Left lung (tissue), 4 donors: ENCODE measurements at regions not wholly inside any gene's neighbourhood (a gene's known extent, or its start where the extent isn't known, plus 50 kb on each side); places are given as distances from the start of the nearest gene placed in this dataset.

ENCODE experiments used
- ATAC-seq: fragments of 200-7000 bp; cut with Tn5 transposase; one replicate; pipeline ENCODE4 v1.9.1; 2020; ENCODE audit warnings: moderate library complexity
- DNase-seq, 4 donors: peaks; one replicate each; pipeline ENCODE4 v3.0.0-alpha.2; 2013 to 2020
- H3K27ac ChIP-seq, 2 donors: fragments of 200-600 bp; sonication (generic) in 1 of 2; one replicate each; pipeline versions ENCODE4 v1.5.0 to v1.8.0; 2020 to 2021
- H3K27me3 ChIP-seq, 2 donors: fragments of 200-600 bp; sonication (generic) in 1 of 2; one replicate each; pipeline versions ENCODE4 v1.5.0 to v1.8.0; 2020 to 2021
- H3K36me3 ChIP-seq, 2 donors: fragments of 200-600 bp; sonication (generic) in 1 of 2; one replicate each; pipeline versions ENCODE4 v1.5.0 to v1.8.0; 2020 to 2021
- H3K4me1 ChIP-seq, 2 donors: fragments of 200-600 bp; one replicate each; pipeline ENCODE4 v1.8.0; 2021
- H3K4me3 ChIP-seq, 2 donors: fragments of 200-600 bp; sonication (generic) in 1 of 2; one replicate each; pipeline versions ENCODE4 v1.5.0 to v1.8.0; 2020 to 2021; ENCODE audit warnings: mild to moderate bottlenecking in 1 of 2
- H3K9me3 ChIP-seq, 2 donors: fragments of 200-600 bp; sonication (generic) in 1 of 2; one replicate each; pipeline versions ENCODE4 v1.5.0 to v1.8.0; 2020 to 2021
- intact Hi-C, 2 donors: fragments of 100-400 bp; cut with DNase I; formaldehyde crosslinking; loops; one replicate each; pipeline versions ENCODE4 v1.11.2 to v1.14.2; 2022
- TF ChIP-seq, protein P1 (sequence below), 2 donors: fragments of 200-600 bp; sonication (generic) in 1 of 2; IDR thresholded peaks; one replicate each; pipeline versions ENCODE4 v1.5.0 to v1.8.0; 2021; ENCODE audit warnings: antibody characterized with exemption in 2 of 2
- donor health status: DM: no; HTN: yes; CAD: no.
- donor health status: DM: no; HTN: no; CAD: no.

DNA sequence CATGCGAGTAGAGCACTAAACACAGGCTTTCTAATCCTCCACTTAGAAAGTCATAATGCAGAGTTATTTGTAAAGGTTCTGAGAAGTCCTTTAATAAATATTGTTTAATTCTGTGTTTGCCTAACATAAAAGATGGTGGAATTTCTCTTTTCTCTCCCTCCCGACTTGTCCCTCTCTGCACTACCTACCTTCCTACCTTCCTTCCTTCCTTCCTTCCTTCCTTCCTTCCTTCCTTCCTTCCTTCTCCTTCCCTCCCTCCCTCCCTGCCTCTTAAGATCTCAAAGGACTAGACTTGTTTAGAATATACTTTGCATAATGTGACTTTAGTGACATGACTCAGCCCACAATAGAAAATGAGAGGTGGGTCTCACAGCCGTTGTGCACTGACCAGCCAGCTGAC lies 156.3 kb upstream of the TAPT1 start:
- Histone ChIP-seq H3K4me3 (no peak overlapping the region), H3K27ac (no peak overlapping the region), H3K9me3 (no peaks in the 10 kb centered on the region), H3K27me3 (no peaks in the 10 kb centered on the region), H3K4me1 (no peaks in the 10 kb centered on the region), H3K36me3 (no peaks in the 10 kb centered on the region)
- TF ChIP-seq, protein P1, sequence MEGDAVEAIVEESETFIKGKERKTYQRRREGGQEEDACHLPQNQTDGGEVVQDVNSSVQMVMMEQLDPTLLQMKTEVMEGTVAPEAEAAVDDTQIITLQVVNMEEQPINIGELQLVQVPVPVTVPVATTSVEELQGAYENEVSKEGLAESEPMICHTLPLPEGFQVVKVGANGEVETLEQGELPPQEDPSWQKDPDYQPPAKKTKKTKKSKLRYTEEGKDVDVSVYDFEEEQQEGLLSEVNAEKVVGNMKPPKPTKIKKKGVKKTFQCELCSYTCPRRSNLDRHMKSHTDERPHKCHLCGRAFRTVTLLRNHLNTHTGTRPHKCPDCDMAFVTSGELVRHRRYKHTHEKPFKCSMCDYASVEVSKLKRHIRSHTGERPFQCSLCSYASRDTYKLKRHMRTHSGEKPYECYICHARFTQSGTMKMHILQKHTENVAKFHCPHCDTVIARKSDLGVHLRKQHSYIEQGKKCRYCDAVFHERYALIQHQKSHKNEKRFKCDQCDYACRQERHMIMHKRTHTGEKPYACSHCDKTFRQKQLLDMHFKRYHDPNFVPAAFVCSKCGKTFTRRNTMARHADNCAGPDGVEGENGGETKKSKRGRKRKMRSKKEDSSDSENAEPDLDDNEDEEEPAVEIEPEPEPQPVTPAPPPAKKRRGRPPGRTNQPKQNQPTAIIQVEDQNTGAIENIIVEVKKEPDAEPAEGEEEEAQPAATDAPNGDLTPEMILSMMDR (IDR thresholded peaks at IDR 0.05) = no peak
- no peak for DNase-seq
- no peak for ATAC-seq
- intact Hi-C loops = no loop called here

DNA sequence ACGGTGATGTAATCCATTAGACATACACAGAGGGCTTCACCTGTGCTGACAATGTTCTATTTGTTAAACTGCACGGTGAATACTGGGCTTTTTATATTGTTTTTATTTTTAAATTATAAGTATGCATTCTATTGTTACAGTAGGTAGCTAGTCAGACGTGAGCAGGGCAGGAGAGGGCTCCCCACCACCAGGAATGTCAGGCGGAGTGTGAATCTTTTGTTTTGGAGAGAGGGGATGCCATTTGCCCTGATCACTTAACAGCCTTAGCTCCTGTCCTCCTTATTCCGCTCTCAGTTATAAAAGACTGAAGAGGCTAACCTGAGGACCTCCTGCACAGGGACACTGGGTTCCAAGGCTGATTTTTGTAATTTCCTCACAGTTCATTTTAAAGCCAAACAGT lies 151.6 kb upstream of the TAPT1 start:
- ATAC-seq = no peak
- no peak for DNase-seq
- no peaks in the 10 kb centered on the region for H3K36me3 ChIP-seq
- intact Hi-C loops = no loop called here
- H3K4me1 ChIP-seq = no peaks in the 10 kb centered on the region
- no peaks in the 10 kb centered on the region for H3K9me3 ChIP-seq
- TF ChIP-seq, protein P1 (IDR thresholded peaks at IDR 0.05) = no peak
- no peak overlapping the region for H3K27ac ChIP-seq
- no peak overlapping the region for H3K4me3 ChIP-seq
- no peaks in the 10 kb centered on the region for H3K27me3 ChIP-seq

DNA sequence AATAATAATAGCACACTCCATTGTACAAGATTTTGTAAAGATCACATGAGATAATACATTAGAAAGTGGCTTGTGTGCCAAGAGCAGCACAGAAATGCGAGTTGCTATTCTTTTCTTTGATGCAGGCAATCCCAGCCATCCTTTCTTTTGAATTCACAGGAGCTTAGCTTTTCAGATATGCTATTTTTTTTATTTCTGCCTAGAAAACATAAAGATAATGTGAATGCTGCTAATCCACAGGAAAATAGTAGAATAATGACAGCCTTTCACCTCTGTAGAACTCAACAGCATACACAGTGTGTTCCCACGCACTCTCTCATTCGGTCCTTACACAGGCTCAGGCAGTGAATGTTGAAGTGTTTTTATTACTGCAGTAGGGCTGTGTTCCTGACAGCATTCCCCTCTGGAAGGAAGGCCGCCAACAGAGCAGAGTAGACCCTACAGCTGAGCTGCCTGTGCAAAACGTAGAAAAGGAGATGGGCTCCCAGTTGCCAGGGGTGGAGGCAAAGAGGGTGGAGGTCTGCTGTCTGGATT lies 138.8 kb upstream of the TAPT1 start:
- Histone ChIP-seq H3K4me3 (no peak overlapping the region), H3K9me3 (peaks cover 0 to 3% of the 10 kb centered on the region in 2 donors), H3K36me3 (no peaks in the 10 kb centered on the region), H3K4me1 (no peaks in the 10 kb centered on the region), H3K27ac (no peak overlapping the region), H3K27me3 (no peaks in the 10 kb centered on the region)
- ATAC-seq = no peak
- intact Hi-C loops = no loop called here
- no peak for DNase-seq
- TF ChIP-seq, protein P1 (IDR thresholded peaks at IDR 0.05) = no peak

DNA sequence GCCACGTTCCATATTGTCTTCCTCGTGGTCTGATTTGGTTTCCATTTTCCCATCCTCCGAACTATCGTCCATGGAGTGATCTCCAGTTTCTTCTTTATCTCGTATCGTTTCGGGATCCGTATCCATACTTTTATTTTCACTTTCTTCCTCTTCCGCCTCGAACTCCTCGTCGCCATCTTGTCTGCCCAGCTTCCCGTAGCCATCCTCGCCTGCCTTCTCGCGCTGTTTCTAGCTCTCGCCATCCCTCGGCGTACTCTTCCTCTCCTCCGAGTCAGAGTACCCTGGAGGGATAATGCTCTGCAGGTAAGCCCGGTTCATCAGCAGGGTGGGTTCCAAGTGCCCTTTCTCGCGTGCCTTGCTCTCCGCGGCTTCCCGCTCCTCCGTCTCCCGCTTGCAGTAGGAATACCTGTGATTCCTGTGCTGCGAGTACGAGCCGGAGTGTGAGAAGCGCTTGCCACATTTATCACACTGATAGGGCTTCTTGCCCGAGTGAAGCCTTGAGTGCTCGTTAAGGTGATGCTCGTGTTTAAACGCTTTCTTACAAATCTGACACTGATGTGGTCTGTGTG lies 134.5 kb upstream of the TAPT1 start:
- Histone ChIP-seq H3K27ac (no peak overlapping the region), H3K4me3 (no peak overlapping the region), H3K36me3 (no peaks in the 10 kb centered on the region), H3K27me3 (no peaks in the 10 kb centered on the region), H3K4me1 (no peaks in the 10 kb centered on the region), H3K9me3 (no peaks in the 10 kb centered on the region)
- intact Hi-C loops = no loop called here
- ATAC-seq (no peak), DNase-seq (peak in 1 of 4 donors; percentile 37)
- TF ChIP-seq, protein P1 (IDR thresholded peaks at IDR 0.05) = no peak

DNA sequence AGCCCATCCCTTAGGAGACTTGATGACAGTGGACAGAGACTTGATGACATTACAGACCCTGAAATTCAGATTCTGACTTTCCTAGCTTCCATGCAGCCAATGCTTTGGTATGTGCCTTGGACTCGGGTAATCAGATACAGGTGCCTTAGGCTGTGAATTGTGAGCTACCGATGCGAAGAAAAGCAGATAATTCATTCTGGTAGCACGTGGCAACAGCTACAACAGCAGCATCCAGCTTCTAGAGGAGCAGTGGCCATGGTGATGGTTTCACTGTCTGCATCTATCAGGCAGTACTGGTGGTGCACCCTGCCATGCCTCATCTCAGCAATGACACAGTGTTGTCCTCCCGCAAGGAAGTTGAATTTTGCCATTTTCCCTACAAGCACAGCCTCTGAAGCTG lies 126.9 kb upstream of the TAPT1 start:
- Histone ChIP-seq H3K9me3 (no peaks in the 10 kb centered on the region), H3K36me3 (no peaks in the 10 kb centered on the region), H3K4me1 (no peaks in the 10 kb centered on the region), H3K27ac (no peak overlapping the region), H3K4me3 (no peak overlapping the region), H3K27me3 (no peaks in the 10 kb centered on the region)
- no peak for DNase-seq
- intact Hi-C loops = no loop called here
- TF ChIP-seq, protein P1 (IDR thresholded peaks at IDR 0.05) = no peak
- ATAC-seq = no peak
